ENCODE measurements at regions not wholly inside any gene's neighbourhood (a gene's known extent, or its start where the extent isn't known, plus 50 kb on each side); places are given as distances from the start of the nearest gene placed in this dataset.

DNA sequence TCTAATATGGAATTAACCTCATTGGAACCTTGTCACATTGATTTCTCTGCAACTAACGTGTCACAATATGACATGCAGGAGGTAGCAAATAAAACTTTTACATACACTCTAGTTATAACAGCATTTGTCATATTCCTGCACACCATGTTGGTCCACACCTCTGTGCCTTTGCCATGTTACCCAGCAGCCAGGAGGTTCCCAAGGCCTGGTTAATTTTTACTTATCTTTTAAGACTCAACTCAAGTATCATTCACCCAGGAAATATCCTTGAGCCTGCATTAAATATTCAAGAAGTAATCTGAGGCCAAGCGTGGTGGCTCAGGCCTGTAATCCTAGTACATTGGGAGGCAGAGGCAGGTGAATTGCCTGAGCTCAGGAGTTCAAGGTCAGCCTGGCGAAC is 447.2 kb upstream of the NR5A2 start:
- H3K4me3 ChIP-seq (replicated peaks; ENCODE audit: insufficient read depth, low read length) = no peak overlapping the region
- TF ChIP-seq, protein P1, sequence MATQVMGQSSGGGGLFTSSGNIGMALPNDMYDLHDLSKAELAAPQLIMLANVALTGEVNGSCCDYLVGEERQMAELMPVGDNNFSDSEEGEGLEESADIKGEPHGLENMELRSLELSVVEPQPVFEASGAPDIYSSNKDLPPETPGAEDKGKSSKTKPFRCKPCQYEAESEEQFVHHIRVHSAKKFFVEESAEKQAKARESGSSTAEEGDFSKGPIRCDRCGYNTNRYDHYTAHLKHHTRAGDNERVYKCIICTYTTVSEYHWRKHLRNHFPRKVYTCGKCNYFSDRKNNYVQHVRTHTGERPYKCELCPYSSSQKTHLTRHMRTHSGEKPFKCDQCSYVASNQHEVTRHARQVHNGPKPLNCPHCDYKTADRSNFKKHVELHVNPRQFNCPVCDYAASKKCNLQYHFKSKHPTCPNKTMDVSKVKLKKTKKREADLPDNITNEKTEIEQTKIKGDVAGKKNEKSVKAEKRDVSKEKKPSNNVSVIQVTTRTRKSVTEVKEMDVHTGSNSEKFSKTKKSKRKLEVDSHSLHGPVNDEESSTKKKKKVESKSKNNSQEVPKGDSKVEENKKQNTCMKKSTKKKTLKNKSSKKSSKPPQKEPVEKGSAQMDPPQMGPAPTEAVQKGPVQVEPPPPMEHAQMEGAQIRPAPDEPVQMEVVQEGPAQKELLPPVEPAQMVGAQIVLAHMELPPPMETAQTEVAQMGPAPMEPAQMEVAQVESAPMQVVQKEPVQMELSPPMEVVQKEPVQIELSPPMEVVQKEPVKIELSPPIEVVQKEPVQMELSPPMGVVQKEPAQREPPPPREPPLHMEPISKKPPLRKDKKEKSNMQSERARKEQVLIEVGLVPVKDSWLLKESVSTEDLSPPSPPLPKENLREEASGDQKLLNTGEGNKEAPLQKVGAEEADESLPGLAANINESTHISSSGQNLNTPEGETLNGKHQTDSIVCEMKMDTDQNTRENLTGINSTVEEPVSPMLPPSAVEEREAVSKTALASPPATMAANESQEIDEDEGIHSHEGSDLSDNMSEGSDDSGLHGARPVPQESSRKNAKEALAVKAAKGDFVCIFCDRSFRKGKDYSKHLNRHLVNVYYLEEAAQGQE (IDR thresholded peaks at IDR 0.05; ENCODE audit: insufficient replicate concordance, low read depth) = no peak
- TF ChIP-seq SPI1 (IDR thresholded peaks at IDR 0.05; ENCODE audit: borderline replicate concordance, low read depth) = no peak
- DNase-seq (ENCODE audit: low read depth in 1 of 2, low spot score in 1 of 2) = no peak
- H3K27me3 ChIP-seq (ENCODE audit: insufficient read depth, poor library complexity, severe bottlenecking) = no peaks in the 10 kb centered on the region
- no peak overlapping the region for H3K27ac ChIP-seq (replicated peaks)

DNA sequence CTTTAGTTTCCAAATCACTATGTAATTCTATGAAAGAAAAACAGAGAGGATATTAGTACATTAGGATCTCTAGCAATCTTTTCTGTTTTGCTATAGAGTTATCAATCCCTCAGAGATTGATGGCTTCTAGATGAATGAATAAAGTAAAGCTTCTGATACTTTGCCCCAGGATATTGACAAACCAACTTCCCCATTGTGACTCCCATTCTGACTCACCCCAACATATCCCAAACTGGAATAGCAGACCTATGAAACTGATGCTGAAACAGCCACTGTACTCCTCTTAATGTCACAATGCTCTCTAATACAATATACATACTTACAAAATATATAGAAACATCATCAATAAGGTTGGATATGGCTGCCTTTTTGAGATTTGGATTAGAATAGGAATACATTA is 442.1 kb upstream of the NR5A2 start:
- no peak overlapping the region for H3K4me3 ChIP-seq (replicated peaks; ENCODE audit: insufficient read depth, low read length)
- H3K27ac ChIP-seq (replicated peaks) = no peak overlapping the region
- TF ChIP-seq, protein P1 (IDR thresholded peaks at IDR 0.05; ENCODE audit: insufficient replicate concordance, low read depth) = no peak
- TF ChIP-seq POLR2AphosphoS5 (IDR thresholded peaks at IDR 0.05; ENCODE audit: low read depth) = no peak
- TF ChIP-seq SPI1 (IDR thresholded peaks at IDR 0.05; ENCODE audit: borderline replicate concordance, low read depth) = no peak
- TF ChIP-seq, protein P2, sequence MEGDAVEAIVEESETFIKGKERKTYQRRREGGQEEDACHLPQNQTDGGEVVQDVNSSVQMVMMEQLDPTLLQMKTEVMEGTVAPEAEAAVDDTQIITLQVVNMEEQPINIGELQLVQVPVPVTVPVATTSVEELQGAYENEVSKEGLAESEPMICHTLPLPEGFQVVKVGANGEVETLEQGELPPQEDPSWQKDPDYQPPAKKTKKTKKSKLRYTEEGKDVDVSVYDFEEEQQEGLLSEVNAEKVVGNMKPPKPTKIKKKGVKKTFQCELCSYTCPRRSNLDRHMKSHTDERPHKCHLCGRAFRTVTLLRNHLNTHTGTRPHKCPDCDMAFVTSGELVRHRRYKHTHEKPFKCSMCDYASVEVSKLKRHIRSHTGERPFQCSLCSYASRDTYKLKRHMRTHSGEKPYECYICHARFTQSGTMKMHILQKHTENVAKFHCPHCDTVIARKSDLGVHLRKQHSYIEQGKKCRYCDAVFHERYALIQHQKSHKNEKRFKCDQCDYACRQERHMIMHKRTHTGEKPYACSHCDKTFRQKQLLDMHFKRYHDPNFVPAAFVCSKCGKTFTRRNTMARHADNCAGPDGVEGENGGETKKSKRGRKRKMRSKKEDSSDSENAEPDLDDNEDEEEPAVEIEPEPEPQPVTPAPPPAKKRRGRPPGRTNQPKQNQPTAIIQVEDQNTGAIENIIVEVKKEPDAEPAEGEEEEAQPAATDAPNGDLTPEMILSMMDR (IDR thresholded peaks at IDR 0.05; ENCODE audit: insufficient read depth, low read length) = no peak
- TF ChIP-seq GABPA (IDR thresholded peaks at IDR 0.05; ENCODE audit: low read depth) = no peak

DNA sequence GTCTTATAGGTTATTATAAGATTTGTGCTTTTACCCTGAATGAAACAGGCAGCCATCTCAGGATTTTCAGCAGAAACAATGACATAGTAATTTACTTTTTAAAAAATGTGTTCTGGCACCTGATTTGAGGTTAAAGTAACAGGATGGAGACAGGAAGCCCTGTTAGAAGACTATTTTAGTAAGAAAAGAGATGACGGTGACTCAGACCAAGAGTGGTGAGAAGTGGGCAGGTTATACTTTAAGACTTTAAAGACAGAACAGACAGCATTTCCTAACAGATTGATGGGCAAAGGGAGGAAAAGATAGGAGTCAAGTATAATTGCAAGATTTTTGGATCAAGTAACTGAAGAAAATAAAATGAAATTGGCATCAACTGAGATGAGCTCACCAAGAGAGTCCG is 436.8 kb upstream of the NR5A2 start:
- Histone ChIP-seq H3K27me3 (ENCODE audit: insufficient read depth, poor library complexity, severe bottlenecking) (no peaks in the 10 kb centered on the region), H3K4me3 (replicated peaks; ENCODE audit: insufficient read depth, low read length) (no peak overlapping the region), H3K27ac (replicated peaks) (no peak overlapping the region)
- TF ChIP-seq, protein P1 (IDR thresholded peaks at IDR 0.05; ENCODE audit: insufficient replicate concordance, low read depth) = no peak
- TF ChIP-seq GABPA (IDR thresholded peaks at IDR 0.05; ENCODE audit: low read depth) = no peak
- TF ChIP-seq SPI1 (IDR thresholded peaks at IDR 0.05; ENCODE audit: borderline replicate concordance, low read depth) = no peak
- TF ChIP-seq POLR2AphosphoS5 (IDR thresholded peaks at IDR 0.05; ENCODE audit: low read depth) = no peak
- TF ChIP-seq, protein P2 (IDR thresholded peaks at IDR 0.05; ENCODE audit: insufficient read depth, low read length) = no peak
- no peak for DNase-seq (ENCODE audit: low read depth in 1 of 2, low spot score in 1 of 2)

More for the DNA sequence above, 442.1 kb upstream of the NR5A2 start:
- H3K27me3 ChIP-seq (ENCODE audit: insufficient read depth, poor library complexity, severe bottlenecking) = no peaks in the 10 kb centered on the region
- DNase-seq (ENCODE audit: low read depth in 1 of 2, low spot score in 1 of 2) = no peak

DNA sequence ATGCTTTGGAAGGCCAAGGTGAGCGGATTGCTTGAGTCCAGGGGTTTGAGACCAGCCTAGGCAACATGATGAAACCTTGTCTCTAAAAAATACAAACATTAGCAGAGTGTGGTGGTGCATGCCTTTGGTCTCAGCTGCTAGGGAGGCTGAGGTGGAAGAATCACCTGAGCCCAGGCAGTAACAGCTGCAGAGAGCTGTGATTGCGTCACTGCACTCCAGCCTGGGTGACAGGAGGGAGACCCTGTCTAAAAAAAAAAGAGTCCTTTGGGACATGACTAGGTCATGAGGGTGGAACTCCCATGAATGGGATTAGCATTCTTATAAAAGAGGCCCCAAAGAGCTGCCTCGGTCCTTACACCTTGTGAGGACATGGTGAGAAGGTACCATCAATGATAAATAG is 436.0 kb upstream of the NR5A2 start:
- H3K4me3 ChIP-seq (replicated peaks; ENCODE audit: insufficient read depth, low read length) = no peak overlapping the region
- no peak for DNase-seq (ENCODE audit: low read depth in 1 of 2, low spot score in 1 of 2)
- H3K27ac ChIP-seq (replicated peaks) = no peak overlapping the region
- H3K27me3 ChIP-seq (ENCODE audit: insufficient read depth, poor library complexity, severe bottlenecking) = no peaks in the 10 kb centered on the region
- TF ChIP-seq GABPA (IDR thresholded peaks at IDR 0.05; ENCODE audit: low read depth) = no peak
- TF ChIP-seq SPI1 (IDR thresholded peaks at IDR 0.05; ENCODE audit: borderline replicate concordance, low read depth) = no peak
- TF ChIP-seq, protein P2 (IDR thresholded peaks at IDR 0.05; ENCODE audit: insufficient read depth, low read length) = no peak

All from HL-60 (cell line).